Liver (tissue), 3 donors: ENCODE measurements at regions not wholly inside any gene's neighbourhood (a gene's known extent, or its start where the extent isn't known, plus 50 kb on each side); places are given as distances from the start of the nearest gene placed in this dataset.

Experiments used
- EGR1 ChIP-seq, 2 donors: IDR thresholded peaks; 2 replicates each; pipeline ENCODE4 v1.6.1; 2016 to 2018; ENCODE audit warnings: antibody characterized with exemption in 2 of 2, low read depth in 2 of 2
- GABPA ChIP-seq, 2 donors: IDR thresholded peaks in 1 of 2; conservative IDR thresholded peaks in 1 of 2; 2 replicates each; pipeline ENCODE4 v1.6.1; 2016; ENCODE audit warnings: antibody characterized with exemption in 2 of 2, mild to moderate bottlenecking in 1 of 2, moderate library complexity in 1 of 2
- RXRA ChIP-seq, 2 donors: IDR thresholded peaks; 2 replicates each; pipeline ENCODE4 v1.6.1; 2017 to 2018; ENCODE audit warnings: antibody characterized with exemption in 2 of 2, mild to moderate bottlenecking in 1 of 2
- SP1 ChIP-seq: IDR thresholded peaks from 2 replicates; pipeline ENCODE4 v1.6.1; 2018; ENCODE audit warnings: antibody characterized with exemption, mild to moderate bottlenecking
- TAF1 ChIP-seq: conservative IDR thresholded peaks from 2 replicates; pipeline ENCODE4 v1.6.1; 2016; ENCODE audit warnings: antibody characterized with exemption, mild to moderate bottlenecking
- YY1 ChIP-seq: IDR thresholded peaks from 2 replicates; pipeline ENCODE4 v1.6.1; 2016; ENCODE audit warnings: antibody characterized with exemption, mild to moderate bottlenecking
- TF ChIP-seq, protein P1 (sequence below): fragments of 150-350 bp; IDR thresholded peaks from 2 replicates; pipeline ENCODE4 v1.5.1; 2017; ENCODE audit warnings: improper control_type of control experiment, low read depth, low read length; ENCODE audit not compliant: missing input control
- donor health status: healthy.
- donor health status: healthy.

DNA sequence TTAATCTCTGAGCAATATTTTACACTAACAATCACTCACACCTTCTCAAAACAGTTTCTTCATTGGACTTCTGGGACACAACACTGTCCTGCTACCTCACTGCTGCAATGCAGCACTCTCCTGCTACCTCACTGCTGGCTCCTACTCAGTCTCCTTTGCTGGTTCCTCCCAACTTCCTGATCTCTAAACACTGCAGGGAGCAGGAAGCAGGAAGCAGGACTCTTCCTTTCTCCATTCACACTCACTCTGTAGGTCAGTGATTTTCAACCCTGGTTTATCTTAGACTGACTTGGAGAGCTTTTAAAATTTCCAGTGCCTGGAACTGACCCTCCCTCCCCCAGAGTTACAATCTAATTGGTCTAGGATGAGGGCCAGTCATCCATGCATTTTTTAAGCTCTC lies 243.4 kb upstream of the RBBP8 start:
- TF ChIP-seq, protein P1, sequence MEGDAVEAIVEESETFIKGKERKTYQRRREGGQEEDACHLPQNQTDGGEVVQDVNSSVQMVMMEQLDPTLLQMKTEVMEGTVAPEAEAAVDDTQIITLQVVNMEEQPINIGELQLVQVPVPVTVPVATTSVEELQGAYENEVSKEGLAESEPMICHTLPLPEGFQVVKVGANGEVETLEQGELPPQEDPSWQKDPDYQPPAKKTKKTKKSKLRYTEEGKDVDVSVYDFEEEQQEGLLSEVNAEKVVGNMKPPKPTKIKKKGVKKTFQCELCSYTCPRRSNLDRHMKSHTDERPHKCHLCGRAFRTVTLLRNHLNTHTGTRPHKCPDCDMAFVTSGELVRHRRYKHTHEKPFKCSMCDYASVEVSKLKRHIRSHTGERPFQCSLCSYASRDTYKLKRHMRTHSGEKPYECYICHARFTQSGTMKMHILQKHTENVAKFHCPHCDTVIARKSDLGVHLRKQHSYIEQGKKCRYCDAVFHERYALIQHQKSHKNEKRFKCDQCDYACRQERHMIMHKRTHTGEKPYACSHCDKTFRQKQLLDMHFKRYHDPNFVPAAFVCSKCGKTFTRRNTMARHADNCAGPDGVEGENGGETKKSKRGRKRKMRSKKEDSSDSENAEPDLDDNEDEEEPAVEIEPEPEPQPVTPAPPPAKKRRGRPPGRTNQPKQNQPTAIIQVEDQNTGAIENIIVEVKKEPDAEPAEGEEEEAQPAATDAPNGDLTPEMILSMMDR, result no peak
- TF ChIP-seq YY1 (no peak), GABPA (IDR thresholded peaks at IDR 0.05 in 1 of 2, conservative IDR thresholded peaks at IDR 0.05 in 1 of 2) (peak in 1 of 2 donors; percentile 37), SP1 (no peak), EGR1 (IDR thresholded peaks at IDR 0.05; ENCODE audit: low read depth in 2 of 2) (no peak), RXRA (IDR thresholded peaks at IDR 0.05) (no peak), TAF1 (no peak)
